OCI-LY3 (cell line): ENCODE measurements at regions not wholly inside any gene's neighbourhood (a gene's known extent, or its start where the extent isn't known, plus 50 kb on each side); places are given as distances from the start of the nearest gene placed in this dataset.

Experiments used
- H2AFZ ChIP-seq: fragments of 200-600, 300-600 bp; shearing (Covaris generic); 2 replicates; pipeline ENCODE4 v1.6.0; 2014; ENCODE audit warnings: antibody characterized with exemption, low read depth, low read length
- H3K27ac ChIP-seq: fragments of 200-600, 300-600 bp; sonication (generic); 2 replicates; pipeline ENCODE4 v1.5.1; 2014; ENCODE audit warnings: mild to moderate bottlenecking, low read length, moderate library complexity, mixed read lengths
- H3K27me3 ChIP-seq: fragments of 200-600, 300-600 bp; sonication (generic); 2 replicates; pipeline ENCODE4 v1.6.1; 2014; ENCODE audit warnings: low read depth, low read length, mixed read lengths
- H3K36me3 ChIP-seq: fragments of 200-600, 300-600 bp; sonication (generic); replicated peaks from 2 replicates; pipeline ENCODE3; 2014; ENCODE audit warnings: low read depth, low read length, mixed read lengths
- H3K4me1 ChIP-seq: fragments of 300-600, 200-600 bp; sonication (generic); 2 replicates; pipeline ENCODE4 v1.6.1; 2014; ENCODE audit warnings: low read length, mixed read lengths
- H3K4me2 ChIP-seq: fragments of 200-600, 300-600 bp; sonication (generic); 2 replicates; pipeline ENCODE4 v1.6.1; 2014; ENCODE audit warnings: low read length, mixed read lengths
- H3K4me3 ChIP-seq: fragments of 300-600, 200-600 bp; sonication (generic); 2 replicates; pipeline ENCODE4 v1.5.1; 2014; ENCODE audit warnings: antibody characterized with exemption, mild to moderate bottlenecking, low read length, moderate library complexity
- H3K79me2 ChIP-seq: fragments of 300-600, 200-600 bp; shearing (Covaris generic); 2 replicates; pipeline ENCODE4 v1.6.1; 2014; ENCODE audit warnings: mild to moderate bottlenecking, low read length, mixed read lengths
- H3K9ac ChIP-seq: fragments of 300-600, 200-600 bp; shearing (Covaris generic); 2 replicates; pipeline ENCODE4 v1.6.0; 2014; ENCODE audit warnings: mild to moderate bottlenecking, low read length, moderate library complexity
- H3K9me3 ChIP-seq: fragments of 200-600, 300-600 bp; shearing (Covaris generic); 2 replicates; pipeline ENCODE4 v1.6.1; 2014; ENCODE audit warnings: low read length, mixed read lengths; ENCODE audit not compliant: insufficient read depth
- H4K20me1 ChIP-seq: fragments of 200-600, 300-600 bp; sonication (generic); 2 replicates; pipeline ENCODE4 v1.6.1; 2016; ENCODE audit warnings: low read length, mixed read lengths; ENCODE audit not compliant: insufficient read depth
- EZH2phosphoT487 ChIP-seq: fragments of 200-600 bp; shearing (Covaris generic); IDR thresholded peaks from 2 replicates; pipeline ENCODE4 v1.6.1; 2018; ENCODE audit warnings: antibody characterized with exemption, mixed run types, low read depth
- TF ChIP-seq, protein P1 (sequence below): fragments of 200-600, 300-600 bp; sonication (generic); IDR thresholded peaks from 2 replicates; pipeline ENCODE4 v1.5.1; 2014; ENCODE audit warnings: antibody characterized with exemption, low read length, low read depth

DNA sequence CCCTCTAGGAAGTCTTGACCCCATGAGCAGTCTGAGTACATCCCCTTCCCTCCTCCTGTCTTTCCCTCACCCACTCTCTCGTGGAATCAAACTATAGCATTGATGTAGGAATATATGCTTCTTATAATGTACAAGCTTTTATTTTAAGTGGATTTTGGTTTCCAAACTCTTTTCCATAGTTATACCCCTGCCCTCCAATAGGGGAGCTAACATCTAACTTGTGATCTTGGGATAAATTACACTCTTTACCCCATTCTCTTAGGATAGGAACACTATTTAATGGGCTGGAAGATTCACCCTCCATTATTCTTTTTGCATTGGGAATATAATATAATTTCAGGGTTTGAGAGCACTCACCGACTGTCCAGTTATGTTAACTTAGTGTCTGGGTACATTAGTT is 465.9 kb downstream of the GATA3 start:
- H3K4me2 ChIP-seq = no peak overlapping the region
- H3K27ac ChIP-seq = no peak overlapping the region
- no peak overlapping the region for H3K9ac ChIP-seq
- no peaks in the 10 kb centered on the region for H3K9me3 ChIP-seq
- H3K4me3 ChIP-seq = no peak overlapping the region
- no peaks in the 10 kb centered on the region for H4K20me1 ChIP-seq
- no peaks in the 10 kb centered on the region for H3K36me3 ChIP-seq
- no peaks in the 10 kb centered on the region for H3K27me3 ChIP-seq
- H3K79me2 ChIP-seq = no peaks in the 10 kb centered on the region
- no peak overlapping the region for H2AFZ ChIP-seq
- H3K4me1 ChIP-seq = no peaks in the 10 kb centered on the region
- TF ChIP-seq, protein P1, sequence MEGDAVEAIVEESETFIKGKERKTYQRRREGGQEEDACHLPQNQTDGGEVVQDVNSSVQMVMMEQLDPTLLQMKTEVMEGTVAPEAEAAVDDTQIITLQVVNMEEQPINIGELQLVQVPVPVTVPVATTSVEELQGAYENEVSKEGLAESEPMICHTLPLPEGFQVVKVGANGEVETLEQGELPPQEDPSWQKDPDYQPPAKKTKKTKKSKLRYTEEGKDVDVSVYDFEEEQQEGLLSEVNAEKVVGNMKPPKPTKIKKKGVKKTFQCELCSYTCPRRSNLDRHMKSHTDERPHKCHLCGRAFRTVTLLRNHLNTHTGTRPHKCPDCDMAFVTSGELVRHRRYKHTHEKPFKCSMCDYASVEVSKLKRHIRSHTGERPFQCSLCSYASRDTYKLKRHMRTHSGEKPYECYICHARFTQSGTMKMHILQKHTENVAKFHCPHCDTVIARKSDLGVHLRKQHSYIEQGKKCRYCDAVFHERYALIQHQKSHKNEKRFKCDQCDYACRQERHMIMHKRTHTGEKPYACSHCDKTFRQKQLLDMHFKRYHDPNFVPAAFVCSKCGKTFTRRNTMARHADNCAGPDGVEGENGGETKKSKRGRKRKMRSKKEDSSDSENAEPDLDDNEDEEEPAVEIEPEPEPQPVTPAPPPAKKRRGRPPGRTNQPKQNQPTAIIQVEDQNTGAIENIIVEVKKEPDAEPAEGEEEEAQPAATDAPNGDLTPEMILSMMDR = no peak
- TF ChIP-seq EZH2phosphoT487 = no peak

DNA sequence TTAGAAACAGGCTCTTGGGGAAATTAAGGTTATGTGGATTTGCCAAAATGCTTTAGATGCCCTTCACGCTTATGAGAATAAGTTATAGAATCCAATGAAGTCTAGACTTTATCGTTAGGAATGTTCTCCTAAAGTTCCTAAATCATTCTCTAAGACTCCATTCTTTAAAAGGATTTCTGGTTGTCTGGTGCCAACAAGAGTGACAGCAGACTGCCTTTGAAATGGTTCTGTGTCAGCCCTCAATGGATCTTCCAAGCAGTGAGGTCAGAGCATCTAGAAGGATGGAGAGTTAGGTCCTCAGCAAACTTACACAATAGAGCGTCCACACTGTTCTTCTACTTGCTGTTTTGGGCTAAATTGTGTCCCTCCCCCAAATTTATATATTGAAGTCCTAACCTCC is 473.3 kb downstream of the GATA3 start:
- no peak overlapping the region for H3K4me2 ChIP-seq
- H3K9me3 ChIP-seq = no peaks in the 10 kb centered on the region
- no peaks in the 10 kb centered on the region for H3K4me1 ChIP-seq
- H4K20me1 ChIP-seq = no peaks in the 10 kb centered on the region
- H2AFZ ChIP-seq = no peak overlapping the region
- no peaks in the 10 kb centered on the region for H3K79me2 ChIP-seq
- H3K27ac ChIP-seq = no peak overlapping the region
- no peak overlapping the region for H3K4me3 ChIP-seq
- H3K9ac ChIP-seq = no peak overlapping the region
- H3K36me3 ChIP-seq = no peaks in the 10 kb centered on the region
- TF ChIP-seq, protein P1 = no peak
- no peak for TF ChIP-seq EZH2phosphoT487
- no peaks in the 10 kb centered on the region for H3K27me3 ChIP-seq

DNA sequence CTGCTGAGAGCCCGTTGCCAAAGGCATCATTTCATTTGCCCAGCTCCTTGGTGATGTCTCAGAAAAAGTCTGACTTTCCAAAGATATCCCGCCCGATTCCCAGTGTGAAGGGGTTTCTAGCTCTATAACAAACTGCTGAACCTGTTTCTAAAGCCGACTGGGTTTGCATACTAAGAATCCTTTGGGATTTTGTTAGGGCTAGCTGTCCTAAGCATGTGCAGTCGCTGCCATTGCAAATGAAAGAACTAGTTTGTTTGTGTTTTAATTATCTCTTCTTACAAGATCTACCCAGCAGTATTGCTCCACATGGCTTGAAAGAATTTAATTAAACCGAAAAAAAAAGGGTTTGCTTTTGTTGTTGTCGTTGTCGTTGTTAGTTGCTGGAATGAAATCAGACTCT is 476.6 kb downstream of the GATA3 start:
- Histone ChIP-seq H4K20me1 (no peaks in the 10 kb centered on the region), H3K36me3 (no peaks in the 10 kb centered on the region), H3K79me2 (no peaks in the 10 kb centered on the region), H3K27me3 (no peaks in the 10 kb centered on the region), H3K9ac (no peak overlapping the region), H3K4me3 (no peak overlapping the region), H2AFZ (no peak overlapping the region), H3K9me3 (no peaks in the 10 kb centered on the region), H3K4me2 (no peak overlapping the region), H3K4me1 (no peaks in the 10 kb centered on the region), H3K27ac (no peak overlapping the region)
- TF ChIP-seq, protein P1 = no peak
- TF ChIP-seq EZH2phosphoT487 = no peak

- no peak overlapping the region for H3K4me3 ChIP-seq
- no peaks in the 10 kb centered on the region for H3K36me3 ChIP-seq
- H3K4me1 ChIP-seq = no peaks in the 10 kb centered on the region
- no peaks in the 10 kb centered on the region for H3K9me3 ChIP-seq
- no peak overlapping the region for H3K27ac ChIP-seq
- no peaks in the 10 kb centered on the region for H3K27me3 ChIP-seq
- H3K79me2 ChIP-seq = no peaks in the 10 kb centered on the region
- H3K9ac ChIP-seq = no peak overlapping the region
- TF ChIP-seq, protein P1 = no peak
- no peaks in the 10 kb centered on the region for H4K20me1 ChIP-seq
- no peak overlapping the region for H3K4me2 ChIP-seq
- no peak overlapping the region for H2AFZ ChIP-seq
Observed at GRCh38 chr10:8532647-8533046, 478.2 kb downstream of the GATA3 start.
